ENCODE measurements at regions not wholly inside any gene's neighbourhood (a gene's known extent, or its start where the extent isn't known, plus 50 kb on each side); places are given as distances from the start of the nearest gene placed in this dataset.

DNA sequence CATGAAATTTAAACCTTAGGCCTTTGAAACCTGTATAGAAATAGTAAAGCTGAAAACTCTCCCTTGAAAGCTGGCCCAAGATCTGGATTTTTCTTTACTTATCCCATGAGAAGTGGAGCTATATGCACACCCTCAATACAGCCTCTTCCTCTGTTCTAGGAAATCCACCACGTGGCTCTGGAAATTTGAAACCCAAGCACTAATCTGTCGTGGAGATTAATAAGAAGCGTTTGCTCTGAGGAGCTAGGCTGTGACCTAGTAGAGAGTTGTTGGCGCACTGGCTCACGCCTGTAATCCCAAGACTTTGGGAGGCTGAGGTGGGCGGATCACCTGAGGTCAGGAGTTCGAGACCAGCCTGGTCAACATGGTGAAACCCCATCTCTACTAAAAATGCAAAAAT lies 291.3 kb upstream of the PLXNA2 start:
- DNase-seq (ENCODE audit: insufficient read length, low spot score) (no peak), FAIRE-seq (no peak)
- TF ChIP-seq, protein P1, sequence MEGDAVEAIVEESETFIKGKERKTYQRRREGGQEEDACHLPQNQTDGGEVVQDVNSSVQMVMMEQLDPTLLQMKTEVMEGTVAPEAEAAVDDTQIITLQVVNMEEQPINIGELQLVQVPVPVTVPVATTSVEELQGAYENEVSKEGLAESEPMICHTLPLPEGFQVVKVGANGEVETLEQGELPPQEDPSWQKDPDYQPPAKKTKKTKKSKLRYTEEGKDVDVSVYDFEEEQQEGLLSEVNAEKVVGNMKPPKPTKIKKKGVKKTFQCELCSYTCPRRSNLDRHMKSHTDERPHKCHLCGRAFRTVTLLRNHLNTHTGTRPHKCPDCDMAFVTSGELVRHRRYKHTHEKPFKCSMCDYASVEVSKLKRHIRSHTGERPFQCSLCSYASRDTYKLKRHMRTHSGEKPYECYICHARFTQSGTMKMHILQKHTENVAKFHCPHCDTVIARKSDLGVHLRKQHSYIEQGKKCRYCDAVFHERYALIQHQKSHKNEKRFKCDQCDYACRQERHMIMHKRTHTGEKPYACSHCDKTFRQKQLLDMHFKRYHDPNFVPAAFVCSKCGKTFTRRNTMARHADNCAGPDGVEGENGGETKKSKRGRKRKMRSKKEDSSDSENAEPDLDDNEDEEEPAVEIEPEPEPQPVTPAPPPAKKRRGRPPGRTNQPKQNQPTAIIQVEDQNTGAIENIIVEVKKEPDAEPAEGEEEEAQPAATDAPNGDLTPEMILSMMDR (IDR thresholded peaks at IDR 0.05; ENCODE audit: insufficient read depth, missing control alignments): no peak

GRCh38 chr1:208536212-208536611 lies 292.0 kb upstream of the PLXNA2 start:
- DNase-seq (ENCODE audit: insufficient read length, low spot score): no peak
- no peak for FAIRE-seq
- TF ChIP-seq, protein P1 (IDR thresholded peaks at IDR 0.05; ENCODE audit: insufficient read depth, missing control alignments): no peak

DNA sequence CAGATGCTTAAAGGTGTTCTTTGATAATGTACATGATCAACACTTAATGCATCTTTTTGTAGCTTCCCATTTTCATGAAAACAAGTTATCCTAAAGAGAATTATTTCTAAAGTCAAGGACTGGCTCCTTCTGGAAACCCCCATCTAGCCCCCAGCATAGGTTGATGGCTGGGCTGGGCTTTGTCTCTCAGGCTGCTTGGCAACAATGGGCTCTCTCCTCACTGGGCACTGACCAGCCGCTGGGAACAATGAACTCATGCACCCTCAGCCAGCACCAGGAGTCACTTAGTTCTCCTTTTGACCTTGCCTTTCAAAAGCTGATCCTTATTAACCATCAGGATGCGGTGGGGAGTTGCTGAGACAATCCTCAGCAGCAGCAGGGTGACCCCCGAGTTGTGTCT lies 293.0 kb upstream of the PLXNA2 start:
- DNase-seq (ENCODE audit: insufficient read length, low spot score) (no peak), FAIRE-seq (no peak)
- TF ChIP-seq, protein P1 (IDR thresholded peaks at IDR 0.05; ENCODE audit: insufficient read depth, missing control alignments): no peak

DNA sequence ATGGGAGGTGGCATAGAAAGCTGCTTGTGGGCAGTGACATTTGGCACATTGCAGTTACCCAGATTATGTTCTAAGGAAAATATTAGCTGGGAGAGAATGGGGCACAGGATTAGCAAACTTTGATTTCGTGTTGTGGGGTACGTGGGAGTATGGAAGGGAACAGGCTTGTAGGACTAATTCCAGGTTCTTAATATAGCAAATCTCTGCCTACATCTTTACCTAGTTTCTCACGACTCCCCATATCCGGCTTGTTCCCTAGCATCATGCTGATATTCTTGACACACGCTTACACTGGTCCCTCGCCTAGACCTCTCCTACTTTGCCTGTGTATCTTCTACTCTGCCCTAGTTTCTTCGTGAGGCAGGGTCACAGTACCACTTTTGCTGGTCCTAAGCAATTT lies 293.9 kb upstream of the PLXNA2 start:
- TF ChIP-seq, protein P1 (IDR thresholded peaks at IDR 0.05; ENCODE audit: insufficient read depth, missing control alignments): no peak
- DNase-seq (ENCODE audit: insufficient read length, low spot score) (no peak), FAIRE-seq (no peak)

- no peak for FAIRE-seq
- DNase-seq (ENCODE audit: insufficient read length, low spot score): no peak
- TF ChIP-seq, protein P1 (IDR thresholded peaks at IDR 0.05; ENCODE audit: insufficient read depth, missing control alignments): no peak
These were observed 294.4 kb upstream of the PLXNA2 start for GRCh38 chr1:208538587-208538986.

- TF ChIP-seq, protein P1 (IDR thresholded peaks at IDR 0.05; ENCODE audit: insufficient read depth, missing control alignments): no peak
- FAIRE-seq (no peak), DNase-seq (ENCODE audit: insufficient read length, low spot score) (no peak)
These were observed 296.5 kb upstream of the PLXNA2 start for GRCh38 chr1:208540724-208541123.

DNA sequence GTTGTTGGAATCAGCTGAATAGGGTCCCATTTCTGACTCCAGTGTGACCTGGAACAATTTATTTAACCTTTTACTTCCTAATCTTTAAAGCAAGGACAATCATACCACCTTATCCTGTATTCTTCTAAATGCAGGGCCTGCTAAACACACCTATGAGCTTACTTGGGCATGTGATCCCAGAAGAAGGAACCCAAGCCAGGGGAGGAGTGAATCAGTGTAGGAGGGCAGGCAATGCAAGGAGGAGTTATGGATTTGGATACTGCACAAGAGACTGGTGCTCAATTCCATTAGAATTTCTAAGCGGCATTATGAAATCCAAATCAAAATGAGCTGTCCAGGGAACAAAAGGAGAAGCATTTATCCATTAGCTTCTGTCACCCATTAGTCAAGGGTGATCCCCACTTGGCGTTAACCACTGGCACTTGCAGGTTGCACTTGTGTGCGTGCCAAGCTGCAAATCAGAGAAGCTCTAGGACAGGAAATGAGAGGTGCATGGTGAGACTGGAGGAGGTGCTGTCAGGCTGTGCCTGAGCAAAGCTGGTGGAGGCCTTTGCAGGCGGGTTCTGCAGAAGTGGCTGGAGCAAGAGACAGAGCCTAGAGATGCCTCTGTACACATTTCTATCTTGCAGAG lies 297.2 kb upstream of the PLXNA2 start:
- TF ChIP-seq, protein P1 (IDR thresholded peaks at IDR 0.05; ENCODE audit: insufficient read depth, missing control alignments): no peak
- DNase-seq (ENCODE audit: insufficient read length, low spot score): no peak

More for the DNA sequence above, 297.2 kb upstream of the PLXNA2 start:
- no peak for FAIRE-seq
